ENCODE measurements at regions not wholly inside any gene's neighbourhood (a gene's known extent, or its start where the extent isn't known, plus 50 kb on each side); places are given as distances from the start of the nearest gene placed in this dataset.

DNA sequence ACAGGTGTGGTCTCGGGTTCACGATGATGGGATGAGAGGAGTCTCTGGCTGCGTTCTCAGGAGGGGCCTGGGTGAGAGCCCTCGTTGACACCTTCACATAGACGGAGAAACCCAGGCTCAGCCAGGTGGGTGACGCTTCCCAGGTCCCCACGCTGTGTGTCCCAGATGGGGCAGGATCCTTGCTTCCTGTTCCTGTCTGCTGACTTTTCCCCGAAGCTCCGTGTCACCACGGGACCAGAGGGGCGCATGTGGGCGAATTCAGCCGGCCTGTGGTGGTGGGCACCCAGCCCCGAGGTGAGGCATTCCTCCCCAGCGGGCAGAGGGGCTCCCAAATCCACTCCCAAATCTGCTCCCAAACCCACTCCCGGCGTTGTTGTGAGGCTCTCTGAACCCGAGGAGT lies 732.8 kb downstream of the BRD1 start:
- Histone ChIP-seq H4K20me1 (ENCODE audit: insufficient read depth, low read depth, low read length) (no peaks in the 10 kb centered on the region), H2AFZ (ENCODE audit: low read length) (no peak overlapping the region), H3K27ac (ENCODE audit: low read length) (no peak overlapping the region), H3K4me3 (ENCODE audit: low read length) (no peak overlapping the region), H3K9ac (ENCODE audit: low read length) (no peak overlapping the region), H3K4me2 (ENCODE audit: low read depth, low read length, poor library complexity, severe bottlenecking) (no peak overlapping the region), H3K36me3 (ENCODE audit: insufficient read depth, low read length) (no peaks in the 10 kb centered on the region), H3K4me1 (ENCODE audit: low read length) (no peaks in the 10 kb centered on the region), H3K9me3 (ENCODE audit: low read length) (no peaks in the 10 kb centered on the region), H3K27me3 (ENCODE audit: low read length) (no peaks in the 10 kb centered on the region), H3K9me2 (replicated peaks; ENCODE audit: insufficient read depth, low read length) (no peaks in the 10 kb centered on the region), H3K79me2 (ENCODE audit: low read length) (no peaks in the 10 kb centered on the region)
- no peak for DNase-seq

DNA sequence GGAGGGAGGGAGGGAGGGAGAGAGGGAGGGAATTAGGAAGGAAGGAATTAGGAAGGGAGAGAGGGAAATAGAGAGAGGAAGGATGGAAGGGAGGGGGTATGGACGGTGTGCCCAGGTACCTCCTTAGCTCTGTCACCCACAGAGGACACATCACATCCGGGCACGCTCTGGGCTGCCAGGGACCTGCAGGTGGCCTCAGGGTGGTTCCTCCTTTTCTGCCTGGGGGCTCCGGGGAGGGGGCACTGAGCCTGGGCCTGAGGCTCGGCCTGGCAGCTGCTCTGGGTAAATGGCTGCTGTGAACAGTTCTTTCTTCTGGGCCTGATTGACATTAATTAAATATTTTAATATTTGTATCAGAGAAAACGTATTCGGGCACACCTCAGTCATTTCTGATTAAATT lies 733.5 kb downstream of the BRD1 start:
- no peak overlapping the region for H3K27ac ChIP-seq (ENCODE audit: low read length)
- H3K4me2 ChIP-seq (ENCODE audit: low read depth, low read length, poor library complexity, severe bottlenecking), result no peak overlapping the region
- H3K9ac ChIP-seq (ENCODE audit: low read length), result no peak overlapping the region
- no peak overlapping the region for H2AFZ ChIP-seq (ENCODE audit: low read length)
- no peak overlapping the region for H3K4me3 ChIP-seq (ENCODE audit: low read length)
- no peaks in the 10 kb centered on the region for H3K9me2 ChIP-seq (replicated peaks; ENCODE audit: insufficient read depth, low read length)
- no peaks in the 10 kb centered on the region for H3K36me3 ChIP-seq (ENCODE audit: insufficient read depth, low read length)
- no peaks in the 10 kb centered on the region for H3K9me3 ChIP-seq (ENCODE audit: low read length)
- no peaks in the 10 kb centered on the region for H3K4me1 ChIP-seq (ENCODE audit: low read length)
- no peaks in the 10 kb centered on the region for H3K27me3 ChIP-seq (ENCODE audit: low read length)
- H4K20me1 ChIP-seq (ENCODE audit: insufficient read depth, low read depth, low read length), result no peaks in the 10 kb centered on the region
- no peaks in the 10 kb centered on the region for H3K79me2 ChIP-seq (ENCODE audit: low read length)
- no peak for DNase-seq

DNA sequence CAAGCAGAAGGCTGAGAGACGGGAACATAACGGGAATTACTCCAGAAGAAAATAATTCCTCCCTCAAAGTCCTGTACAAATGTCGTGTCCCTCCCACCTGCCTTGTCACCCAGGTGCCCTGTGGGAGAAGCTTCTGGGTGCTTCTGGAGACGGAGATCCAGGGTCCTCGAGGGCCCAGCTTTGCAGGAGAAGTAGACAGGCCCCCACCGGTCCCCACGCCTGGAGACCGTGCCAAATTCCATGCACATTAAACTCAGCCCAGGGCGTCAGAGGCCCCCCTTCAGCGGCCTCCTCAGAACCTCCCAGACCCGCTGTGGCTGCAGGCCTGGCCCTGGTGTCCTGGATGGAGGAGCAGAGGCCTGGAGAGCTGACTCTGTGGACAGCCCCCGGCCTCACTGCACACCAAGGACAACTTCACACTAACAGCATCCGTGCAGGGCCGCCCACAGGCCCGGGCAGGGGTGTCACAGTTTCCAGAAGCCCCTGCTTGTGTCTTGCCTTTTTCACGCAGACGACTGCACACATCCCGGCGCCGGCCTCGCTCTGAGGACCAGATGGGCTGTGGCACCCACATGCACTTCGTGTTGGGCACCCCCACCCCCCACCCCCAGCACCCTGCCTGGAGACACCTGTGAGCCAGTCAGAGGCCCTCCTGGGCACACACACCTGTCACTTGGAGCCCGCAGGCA lies 734.3 kb downstream of the BRD1 start:
- H3K4me1 ChIP-seq (ENCODE audit: low read length), result no peaks in the 10 kb centered on the region
- no peak overlapping the region for H2AFZ ChIP-seq (ENCODE audit: low read length)
- no peak overlapping the region for H3K4me3 ChIP-seq (ENCODE audit: low read length)
- no peak overlapping the region for H3K9ac ChIP-seq (ENCODE audit: low read length)
- H3K9me3 ChIP-seq (ENCODE audit: low read length), result no peaks in the 10 kb centered on the region
- no peaks in the 10 kb centered on the region for H3K36me3 ChIP-seq (ENCODE audit: insufficient read depth, low read length)
- no peaks in the 10 kb centered on the region for H3K79me2 ChIP-seq (ENCODE audit: low read length)
- no peak overlapping the region for H3K27ac ChIP-seq (ENCODE audit: low read length)
- no peaks in the 10 kb centered on the region for H4K20me1 ChIP-seq (ENCODE audit: insufficient read depth, low read depth, low read length)
- DNase-seq, result no peak
- no peaks in the 10 kb centered on the region for H3K9me2 ChIP-seq (replicated peaks; ENCODE audit: insufficient read depth, low read length)
- H3K4me2 ChIP-seq (ENCODE audit: low read depth, low read length, poor library complexity, severe bottlenecking), result no peak overlapping the region
- no peaks in the 10 kb centered on the region for H3K27me3 ChIP-seq (ENCODE audit: low read length)

DNA sequence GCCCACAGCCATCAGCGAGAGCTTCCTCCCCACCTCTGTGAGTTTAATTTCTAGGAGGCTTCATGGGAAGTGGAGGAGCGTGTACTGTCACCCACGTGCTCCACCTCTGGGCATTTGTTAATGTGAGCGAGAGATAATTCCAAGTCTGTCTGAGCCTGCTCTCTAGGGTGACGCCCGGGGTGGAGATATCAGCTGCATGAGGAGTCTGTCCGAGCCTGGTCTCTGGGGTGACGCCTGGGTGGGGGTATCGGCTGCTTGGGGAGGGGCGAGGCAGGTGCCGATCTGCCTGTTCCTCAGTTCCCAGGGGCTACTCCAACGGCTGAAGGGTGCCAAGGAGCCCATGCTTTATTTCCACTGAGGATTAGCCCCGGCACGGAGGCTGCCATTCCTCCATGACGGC lies 735.0 kb downstream of the BRD1 start:
- DNase-seq, result no peak
- no peak overlapping the region for H3K27ac ChIP-seq (ENCODE audit: low read length)
- H2AFZ ChIP-seq (ENCODE audit: low read length), result no peak overlapping the region
- H3K4me2 ChIP-seq (ENCODE audit: low read depth, low read length, poor library complexity, severe bottlenecking), result no peak overlapping the region
- H3K9ac ChIP-seq (ENCODE audit: low read length), result no peak overlapping the region
- no peak overlapping the region for H3K4me3 ChIP-seq (ENCODE audit: low read length)
- H3K36me3 ChIP-seq (ENCODE audit: insufficient read depth, low read length), result no peaks in the 10 kb centered on the region
- H3K9me3 ChIP-seq (ENCODE audit: low read length), result no peaks in the 10 kb centered on the region
- no peaks in the 10 kb centered on the region for H4K20me1 ChIP-seq (ENCODE audit: insufficient read depth, low read depth, low read length)
- H3K4me1 ChIP-seq (ENCODE audit: low read length), result no peaks in the 10 kb centered on the region
- no peaks in the 10 kb centered on the region for H3K79me2 ChIP-seq (ENCODE audit: low read length)
- no peaks in the 10 kb centered on the region for H3K27me3 ChIP-seq (ENCODE audit: low read length)
- no peaks in the 10 kb centered on the region for H3K9me2 ChIP-seq (replicated peaks; ENCODE audit: insufficient read depth, low read length)

DNA sequence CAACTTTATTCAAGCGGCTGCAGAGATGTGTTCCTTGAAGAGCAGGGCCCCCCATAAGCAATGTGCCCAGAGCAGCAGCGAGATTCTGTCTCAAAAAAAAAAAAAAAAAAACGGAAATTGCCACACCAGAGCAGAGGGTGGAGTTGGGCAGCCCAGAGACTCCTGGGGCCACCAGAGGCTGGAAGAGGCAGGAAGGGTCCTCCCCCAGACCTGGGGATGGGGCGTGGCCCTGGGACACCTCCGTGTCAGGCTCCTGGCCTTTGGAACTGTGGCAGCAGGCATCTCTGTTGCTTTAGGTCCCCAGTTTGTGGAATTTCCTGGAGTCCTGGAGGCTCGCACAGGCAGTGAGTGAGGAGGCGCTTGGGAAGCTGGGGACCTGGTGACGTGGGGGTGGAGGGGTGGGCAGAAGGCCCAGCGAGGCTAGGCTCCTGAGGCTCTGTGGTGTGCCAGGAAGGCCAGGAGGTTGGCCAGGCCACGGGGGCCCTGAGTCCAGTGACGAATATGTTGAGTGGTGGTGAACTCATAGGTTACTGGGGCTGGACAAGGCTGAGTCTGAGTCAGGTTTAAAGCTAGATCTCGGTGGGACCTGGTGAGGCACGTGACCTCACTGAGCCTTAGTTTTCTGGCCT lies 735.6 kb downstream of the BRD1 start:
- Histone ChIP-seq H3K4me2 (ENCODE audit: low read depth, low read length, poor library complexity, severe bottlenecking) (no peak overlapping the region), H2AFZ (ENCODE audit: low read length) (no peak overlapping the region), H4K20me1 (ENCODE audit: insufficient read depth, low read depth, low read length) (no peaks in the 10 kb centered on the region), H3K9ac (ENCODE audit: low read length) (no peak overlapping the region), H3K79me2 (ENCODE audit: low read length) (no peaks in the 10 kb centered on the region), H3K9me2 (replicated peaks; ENCODE audit: insufficient read depth, low read length) (no peaks in the 10 kb centered on the region), H3K27me3 (ENCODE audit: low read length) (no peaks in the 10 kb centered on the region), H3K27ac (ENCODE audit: low read length) (no peak overlapping the region), H3K4me3 (ENCODE audit: low read length) (no peak overlapping the region), H3K9me3 (ENCODE audit: low read length) (no peaks in the 10 kb centered on the region), H3K4me1 (ENCODE audit: low read length) (no peaks in the 10 kb centered on the region), H3K36me3 (ENCODE audit: insufficient read depth, low read length) (no peaks in the 10 kb centered on the region)
- DNase-seq, result no peak

DNA sequence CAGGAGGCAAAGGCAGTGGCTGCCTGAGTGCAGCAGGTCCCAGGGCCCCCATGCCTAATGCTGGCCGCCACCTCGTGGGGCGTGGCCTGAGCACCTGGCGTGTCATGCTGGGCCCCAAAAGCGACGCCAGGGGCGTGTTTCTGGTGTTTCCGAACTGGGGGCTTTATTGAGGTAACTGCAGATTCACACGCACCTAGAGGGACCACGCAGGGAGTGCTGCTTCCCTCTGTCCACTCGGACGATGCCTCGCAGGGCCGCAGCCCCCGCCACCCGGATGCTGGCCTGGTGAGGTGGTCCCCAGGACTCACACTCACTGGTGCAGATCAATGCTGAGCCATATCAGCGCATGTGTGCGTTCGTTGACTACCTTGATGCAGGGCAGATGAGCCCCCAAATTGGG lies 736.2 kb downstream of the BRD1 start:
- H3K79me2 ChIP-seq (ENCODE audit: low read length), result no peaks in the 10 kb centered on the region
- DNase-seq, result no peak
- H2AFZ ChIP-seq (ENCODE audit: low read length), result no peak overlapping the region
- no peaks in the 10 kb centered on the region for H3K9me3 ChIP-seq (ENCODE audit: low read length)
- H3K4me3 ChIP-seq (ENCODE audit: low read length), result no peak overlapping the region
- H3K9ac ChIP-seq (ENCODE audit: low read length), result no peak overlapping the region
- H3K4me2 ChIP-seq (ENCODE audit: low read depth, low read length, poor library complexity, severe bottlenecking), result no peak overlapping the region
- H4K20me1 ChIP-seq (ENCODE audit: insufficient read depth, low read depth, low read length), result no peaks in the 10 kb centered on the region
- H3K27me3 ChIP-seq (ENCODE audit: low read length), result no peaks in the 10 kb centered on the region
- H3K36me3 ChIP-seq (ENCODE audit: insufficient read depth, low read length), result no peaks in the 10 kb centered on the region
- H3K9me2 ChIP-seq (replicated peaks; ENCODE audit: insufficient read depth, low read length), result no peaks in the 10 kb centered on the region
- H3K27ac ChIP-seq (ENCODE audit: low read length), result no peak overlapping the region
- no peaks in the 10 kb centered on the region for H3K4me1 ChIP-seq (ENCODE audit: low read length)

DNA sequence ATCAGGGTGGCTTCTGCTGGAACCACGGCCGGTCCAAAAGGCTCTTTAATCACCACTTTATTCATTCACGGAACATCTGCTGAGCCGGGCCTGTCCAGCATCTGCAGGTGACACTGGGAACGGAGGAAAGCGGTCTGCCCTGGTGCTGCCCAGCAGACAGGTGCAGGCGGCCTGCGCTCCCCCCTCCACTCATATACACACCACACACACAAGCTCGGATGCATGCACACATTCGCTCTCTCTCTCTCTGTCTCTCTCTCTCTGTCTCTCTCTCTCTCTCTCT lies 736.9 kb downstream of the BRD1 start:
- no peaks in the 10 kb centered on the region for H3K4me1 ChIP-seq (ENCODE audit: low read length)
- no peaks in the 10 kb centered on the region for H3K36me3 ChIP-seq (ENCODE audit: insufficient read depth, low read length)
- H4K20me1 ChIP-seq (ENCODE audit: insufficient read depth, low read depth, low read length), result no peaks in the 10 kb centered on the region
- H3K9me2 ChIP-seq (replicated peaks; ENCODE audit: insufficient read depth, low read length), result no peaks in the 10 kb centered on the region
- DNase-seq, result no peak
- no peaks in the 10 kb centered on the region for H3K79me2 ChIP-seq (ENCODE audit: low read length)
- H3K4me2 ChIP-seq (ENCODE audit: low read depth, low read length, poor library complexity, severe bottlenecking), result no peak overlapping the region
- H3K4me3 ChIP-seq (ENCODE audit: low read length), result no peak overlapping the region
- no peak overlapping the region for H2AFZ ChIP-seq (ENCODE audit: low read length)
- H3K27me3 ChIP-seq (ENCODE audit: low read length), result no peaks in the 10 kb centered on the region
- H3K27ac ChIP-seq (ENCODE audit: low read length), result no peak overlapping the region
- no peaks in the 10 kb centered on the region for H3K9me3 ChIP-seq (ENCODE audit: low read length)
- H3K9ac ChIP-seq (ENCODE audit: low read length), result no peak overlapping the region

DNA sequence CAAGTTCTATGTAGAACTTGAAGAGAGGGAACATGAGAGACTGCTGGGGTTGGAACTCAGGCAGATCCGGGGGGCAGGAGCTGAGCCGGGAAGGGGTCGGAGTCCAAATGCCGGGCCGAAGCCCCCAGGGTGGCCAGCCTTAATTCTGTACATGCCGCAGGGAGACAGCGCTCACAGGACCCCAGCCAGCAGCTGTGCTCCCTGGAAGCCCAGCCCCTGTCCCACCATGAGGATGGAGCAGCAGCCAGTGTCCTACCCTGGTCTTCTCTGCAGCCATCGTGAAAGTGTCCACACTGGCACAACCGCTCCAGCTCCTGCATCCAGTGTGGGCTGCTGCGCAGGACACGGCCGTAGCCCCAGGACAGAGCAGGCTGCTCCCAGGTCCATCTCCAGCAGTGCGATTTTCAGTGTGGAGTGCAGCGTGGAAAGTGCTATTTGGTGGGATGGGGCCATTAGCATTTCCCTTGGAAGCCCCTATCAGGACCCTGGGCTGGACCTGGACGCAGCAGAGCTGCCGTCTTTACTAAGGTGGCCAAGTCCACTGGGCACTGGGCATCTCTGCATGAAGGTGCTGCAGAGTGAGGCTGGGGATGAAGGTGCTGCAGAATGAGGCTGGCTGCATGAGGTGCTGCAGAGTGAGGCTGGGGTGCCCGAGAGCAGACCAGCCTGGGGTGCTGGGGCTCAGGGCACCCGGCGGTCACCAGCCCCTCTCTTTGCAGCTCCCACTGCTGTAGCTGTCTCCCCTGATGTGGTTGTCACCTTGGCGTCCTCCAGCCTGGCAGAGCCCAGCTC lies 737.4 kb downstream of the BRD1 start:
- DNase-seq, result no peak
- H3K9me3 ChIP-seq (ENCODE audit: low read length), result no peaks in the 10 kb centered on the region
- H4K20me1 ChIP-seq (ENCODE audit: insufficient read depth, low read depth, low read length), result 0 out of 2 replicates have a peak, but pooled peaks cover under 1% of the 10 kb centered on the region

More for the DNA sequence above, 737.4 kb downstream of the BRD1 start:
- H3K4me3 ChIP-seq (ENCODE audit: low read length), result no peak overlapping the region
- no peaks in the 10 kb centered on the region for H3K79me2 ChIP-seq (ENCODE audit: low read length)
- no peak overlapping the region for H2AFZ ChIP-seq (ENCODE audit: low read length)
- H3K4me2 ChIP-seq (ENCODE audit: low read depth, low read length, poor library complexity, severe bottlenecking), result no peak overlapping the region
- H3K27me3 ChIP-seq (ENCODE audit: low read length), result no peaks in the 10 kb centered on the region
- no peak overlapping the region for H3K9ac ChIP-seq (ENCODE audit: low read length)
- no peaks in the 10 kb centered on the region for H3K9me2 ChIP-seq (replicated peaks; ENCODE audit: insufficient read depth, low read length)
- no peaks in the 10 kb centered on the region for H3K36me3 ChIP-seq (ENCODE audit: insufficient read depth, low read length)
- H3K4me1 ChIP-seq (ENCODE audit: low read length), result no peaks in the 10 kb centered on the region
- H3K27ac ChIP-seq (ENCODE audit: low read length), result no peak overlapping the region

Measured in Karpas-422 (cell line).